Endothelial cell of umbilical vein (primary cell): ENCODE measurements at regions not wholly inside any gene's neighbourhood (a gene's known extent, or its start where the extent isn't known, plus 50 kb on each side); places are given as distances from the start of the nearest gene placed in this dataset.

ENCODE experiments used
- BruUV-seq: library from RNA; stranded (reverse); fragments of 400-500 nt; replicated peaks from 2 replicates; lab custom pipeline; 2021; lab: Mats Ljungman, UMichigan
- CTCF ChIA-PET: fragments of 300-600, 350-600 bp; sonication (Branson Sonifier 250); formaldehyde crosslinking; loops from one replicate; lab custom pipeline; 2021; ENCODE audit warnings: antibody characterized with exemption, inconsistent platforms; lab: Charles Lee
- POLR2A ChIA-PET: fragments of 300-600, 350-600 bp; sonication (Branson Sonifier 250); formaldehyde crosslinking; loops from one replicate; lab custom pipeline; 2021; ENCODE audit warnings: antibody characterized with exemption, inconsistent platforms; lab: Charles Lee
- DNase-seq: peaks from one replicate; pipeline ENCODE4 v3.0.0-alpha.2; 2011; ENCODE audit warnings: low read depth, low spot score
- FAIRE-seq: peaks from 2 replicates; lab custom pipeline; 2011; peaks lifted over from hg19 to GRCh38; lab: Jason Lieb, UNC
- H2AFZ ChIP-seq: 2 replicates; pipeline ENCODE4 v1.6.0; 2012; ENCODE audit warnings: low read depth, low read length, control low read depth, inconsistent platforms
- H3K27ac ChIP-seq: 2 replicates; pipeline ENCODE4 v1.5.1; 2011; ENCODE audit warnings: low read depth, mild to moderate bottlenecking, control low read depth, low read length, moderate library complexity; ENCODE audit not compliant: insufficient read depth
- H3K27me3 ChIP-seq, 2 experiments: 2 replicates each; pipeline versions ENCODE4 v1.6.0 to v1.6.1; 2011; ENCODE audit warnings: low read length in 2 of 2, mixed read lengths in 1 of 2; ENCODE audit not compliant: control insufficient read depth in 2 of 2, insufficient read depth in 2 of 2
- H3K36me3 ChIP-seq, 2 experiments: 2 replicates in 1 of 2; 3 replicates in 1 of 2; pipeline ENCODE4 v1.5.1; 2011; ENCODE audit warnings: low read length in 2 of 2, mild to moderate bottlenecking in 1 of 2, moderate library complexity in 1 of 2; ENCODE audit not compliant: control insufficient read depth in 2 of 2, insufficient read depth in 2 of 2; ENCODE audit errors: extremely low read depth in 1 of 2
- H3K4me1 ChIP-seq: 3 replicates; pipeline ENCODE4 v1.5.1; 2011; ENCODE audit warnings: mild to moderate bottlenecking, low read length; ENCODE audit not compliant: control insufficient read depth, insufficient read depth; ENCODE audit errors: extremely low read depth
- H3K4me2 ChIP-seq: 2 replicates; pipeline ENCODE4 v1.6.1; 2011; ENCODE audit warnings: low read length, control low read depth, mixed read lengths; ENCODE audit not compliant: insufficient read depth
- H3K4me3 ChIP-seq, 3 experiments: fragments of 200-600 bp in 1 of 3; sonication (generic), shearing (Covaris generic) in 1 of 3; replicated peaks in 1 of 3; 2 replicates each; pipeline ENCODE4 v1.5.1; 2011 to 2016; ENCODE audit warnings: control low read depth in 3 of 3, low read length in 3 of 3, mild to moderate bottlenecking in 2 of 3, inconsistent platforms in 1 of 3, low read depth in 1 of 3, moderate library complexity in 1 of 3; ENCODE audit not compliant: insufficient read depth in 1 of 3
- H3K79me2 ChIP-seq: 2 replicates; pipeline ENCODE4 v1.6.0; 2012; ENCODE audit warnings: low read length, inconsistent platforms; ENCODE audit not compliant: control insufficient read depth, insufficient read depth
- H3K9ac ChIP-seq: replicated peaks from 2 replicates; pipeline ENCODE3; 2011; ENCODE audit warnings: low read length, control low read depth; ENCODE audit not compliant: insufficient read depth; ENCODE audit errors: extremely low read depth
- H3K9me1 ChIP-seq: replicated peaks from 3 replicates; pipeline ENCODE4 v1.6.0; 2011; ENCODE audit warnings: mild to moderate bottlenecking, low read length; ENCODE audit not compliant: control insufficient read depth, insufficient read depth; ENCODE audit errors: extremely low read depth
- H3K9me3 ChIP-seq: replicated peaks from 2 replicates; pipeline ENCODE4 v1.5.1; 2012; ENCODE audit warnings: low read length, inconsistent platforms; ENCODE audit not compliant: control insufficient read depth, insufficient read depth
- H4K20me1 ChIP-seq: replicated peaks from 2 replicates; pipeline ENCODE3; 2011; ENCODE audit warnings: mild to moderate bottlenecking, low read length; ENCODE audit not compliant: control insufficient read depth, insufficient read depth; ENCODE audit errors: extremely low read depth
- EZH2 ChIP-seq: IDR thresholded peaks from 2 replicates; pipeline ENCODE4 v1.6.1; 2012; ENCODE audit warnings: borderline replicate concordance, low read depth, mild to moderate bottlenecking, moderate library complexity, low read length, inconsistent platforms; ENCODE audit not compliant: severe bottlenecking
- FOS ChIP-seq: IDR thresholded peaks from 2 replicates; pipeline ENCODE4 v1.6.1; 2011; ENCODE audit warnings: mild to moderate bottlenecking, low read length, moderate library complexity, borderline replicate concordance; ENCODE audit not compliant: insufficient read depth
- GATA2 ChIP-seq: IDR thresholded peaks from 2 replicates; pipeline ENCODE4 v1.7.0; 2011; ENCODE audit warnings: low read depth, mild to moderate bottlenecking, moderate library complexity, mixed read lengths, low read length; ENCODE audit not compliant: insufficient read length, insufficient read depth
- JUN ChIP-seq: IDR thresholded peaks from 2 replicates; pipeline ENCODE4 v1.6.1; 2011; ENCODE audit warnings: borderline replicate concordance, low read depth; ENCODE audit not compliant: insufficient read length, insufficient read depth
- MYC ChIP-seq: IDR thresholded peaks from one replicate; pipeline ENCODE4 v1.6.1; 2011; ENCODE audit warnings: mild to moderate bottlenecking, low read depth, low read length
- POLR2A ChIP-seq: IDR thresholded peaks from 2 replicates; pipeline ENCODE4 v1.6.1; 2012; ENCODE audit warnings: low read depth, mild to moderate bottlenecking, control low read depth, low read length
- POLR2AphosphoS5 ChIP-seq: IDR thresholded peaks from 2 replicates; pipeline ENCODE4 v1.6.1; 2012; ENCODE audit warnings: low read depth, mild to moderate bottlenecking, control low read depth, low read length, moderate library complexity; ENCODE audit not compliant: insufficient read depth
- dilution Hi-C: fragments of 300-500 bp; cut with MboI; formaldehyde crosslinking; loops from one replicate; pipeline ENCODE4 v1.15.0; 2019; ENCODE audit warnings: low sequenced_read_pairs; ENCODE audit not compliant: extremely low pct_ligation_motif_present
- intact Hi-C: fragments of 100-400 bp; cut with micrococcal nuclease; formaldehyde crosslinking; loops from one replicate; pipeline ENCODE4 v1.10.0; 2022
- TF ChIP-seq, protein P1 (sequence below): IDR thresholded peaks from 2 replicates; pipeline ENCODE4 v1.6.1; 2011; ENCODE audit not compliant: insufficient read depth, insufficient read length
- TF ChIP-seq, protein P2 (sequence below), 2 donors: IDR thresholded peaks; 1 replicate in 1 of 2; 2 replicates in 1 of 2; pipeline ENCODE4 v1.5.1; 2011; ENCODE audit warnings: low read length in 2 of 2, mild to moderate bottlenecking in 2 of 2, moderate library complexity in 2 of 2, control low read depth in 1 of 2, inconsistent platforms in 1 of 2, low read depth in 1 of 2; ENCODE audit not compliant: insufficient read depth in 1 of 2; ENCODE audit errors: extremely low read depth in 1 of 2

DNA sequence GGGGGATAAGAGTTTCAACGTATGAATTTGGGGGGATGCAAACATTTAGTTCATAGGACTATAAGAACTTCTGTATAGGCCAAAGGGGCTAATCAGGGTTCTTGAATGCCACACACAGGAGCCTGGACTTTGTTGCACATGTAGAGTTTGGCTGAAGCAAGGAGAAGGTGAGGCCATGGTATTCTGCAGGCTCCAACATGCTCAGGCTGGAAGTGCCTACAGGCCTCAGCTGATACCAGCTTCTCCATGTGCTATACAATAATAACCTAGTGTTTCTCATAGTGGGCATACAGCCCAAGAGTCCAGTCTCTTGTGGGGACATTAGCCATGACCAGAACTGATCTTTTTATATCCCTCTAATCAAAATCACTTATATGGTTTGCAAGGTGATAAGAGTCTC is 399.7 kb upstream of the MCTP2 start:
- no TSS peak for BruUV-seq
- dilution Hi-C loops (no loop called here), intact Hi-C loops (no loop called here)
- Histone ChIP-seq H3K9me3 (peaks cover 10% of the 10 kb centered on the region), H3K4me3 (no peak overlapping the region), H2AFZ (no peak overlapping the region), H3K27me3 (no peaks in the 10 kb centered on the region), H3K79me2 (no peaks in the 10 kb centered on the region), H3K27ac (no peak overlapping the region), H3K4me1 (no peaks in the 10 kb centered on the region), H3K9me1 (no peaks in the 10 kb centered on the region), H3K4me2 (no peak overlapping the region), H4K20me1 (no peaks in the 10 kb centered on the region), H3K36me3 (no peaks in the 10 kb centered on the region), H3K9ac (no peak overlapping the region)
- ChIA-PET CTCF (no interaction called here), POLR2A (no interaction called here)
- FAIRE-seq (no peak), DNase-seq (no peak)
- TF ChIP-seq MYC = no peak
- no peak for TF ChIP-seq POLR2AphosphoS5
- TF ChIP-seq FOS = no peak
- TF ChIP-seq, protein P1, sequence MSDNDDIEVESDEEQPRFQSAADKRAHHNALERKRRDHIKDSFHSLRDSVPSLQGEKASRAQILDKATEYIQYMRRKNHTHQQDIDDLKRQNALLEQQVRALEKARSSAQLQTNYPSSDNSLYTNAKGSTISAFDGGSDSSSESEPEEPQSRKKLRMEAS = no peak
- no peak for TF ChIP-seq POLR2A
- TF ChIP-seq GATA2 = no peak
- TF ChIP-seq EZH2 = no peak
- TF ChIP-seq, protein P2, sequence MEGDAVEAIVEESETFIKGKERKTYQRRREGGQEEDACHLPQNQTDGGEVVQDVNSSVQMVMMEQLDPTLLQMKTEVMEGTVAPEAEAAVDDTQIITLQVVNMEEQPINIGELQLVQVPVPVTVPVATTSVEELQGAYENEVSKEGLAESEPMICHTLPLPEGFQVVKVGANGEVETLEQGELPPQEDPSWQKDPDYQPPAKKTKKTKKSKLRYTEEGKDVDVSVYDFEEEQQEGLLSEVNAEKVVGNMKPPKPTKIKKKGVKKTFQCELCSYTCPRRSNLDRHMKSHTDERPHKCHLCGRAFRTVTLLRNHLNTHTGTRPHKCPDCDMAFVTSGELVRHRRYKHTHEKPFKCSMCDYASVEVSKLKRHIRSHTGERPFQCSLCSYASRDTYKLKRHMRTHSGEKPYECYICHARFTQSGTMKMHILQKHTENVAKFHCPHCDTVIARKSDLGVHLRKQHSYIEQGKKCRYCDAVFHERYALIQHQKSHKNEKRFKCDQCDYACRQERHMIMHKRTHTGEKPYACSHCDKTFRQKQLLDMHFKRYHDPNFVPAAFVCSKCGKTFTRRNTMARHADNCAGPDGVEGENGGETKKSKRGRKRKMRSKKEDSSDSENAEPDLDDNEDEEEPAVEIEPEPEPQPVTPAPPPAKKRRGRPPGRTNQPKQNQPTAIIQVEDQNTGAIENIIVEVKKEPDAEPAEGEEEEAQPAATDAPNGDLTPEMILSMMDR (IDR thresholded peaks at IDR 0.05; ENCODE audit: extremely low read depth in 1 of 2, insufficient read depth in 1 of 2, low read depth in 1 of 2, low read length in 2 of 2) = no peak
- TF ChIP-seq JUN = no peak
